OCI-M1 (cell line): ENCODE measurements at regions not wholly inside any gene's neighbourhood (a gene's known extent, or its start where the extent isn't known, plus 50 kb on each side); places are given as distances from the start of the nearest gene placed in this dataset.
A peak's percentile ranks its signal among the peaks of the same experiment; 100 is the strongest.

Experiments
- DNase-seq: peaks from one replicate; lab custom pipeline; 2025; lab: John Stamatoyannopoulos, UW

- DNase-seq, result no peak
Measured at GRCh38 chr5:120738568-120738967, 274.5 kb downstream of the PRR16 start.

GRCh38 chr5:120740989-120741388 lies 276.9 kb downstream of the PRR16 start:
- DNase-seq, result no peak

GRCh38 chr5:120748474-120748873 lies 284.4 kb downstream of the PRR16 start:
- DNase-seq, result no peak

GRCh38 chr5:120749737-120750136 lies 285.6 kb downstream of the PRR16 start:
- DNase-seq, result no peak

- no peak for DNase-seq
Measured at GRCh38 chr5:120759587-120759986, 295.5 kb downstream of the PRR16 start.

- DNase-seq, result no peak
Measured at GRCh38 chr5:120761986-120762385, 297.9 kb downstream of the PRR16 start.

- no peak for DNase-seq
Measured at GRCh38 chr5:120765189-120765588, 301.1 kb downstream of the PRR16 start.

- peak; percentile 12 for DNase-seq
Measured at GRCh38 chr5:120767178-120767820, 303.2 kb downstream of the PRR16 start.

GRCh38 chr5:120769312-120769872 lies 305.3 kb downstream of the PRR16 start:
- no peak for DNase-seq

GRCh38 chr5:120771202-120771601 lies 307.1 kb downstream of the PRR16 start:
- DNase-seq, result no peak

GRCh38 chr5:120778491-120779484 lies 314.7 kb downstream of the PRR16 start:
- no peak for DNase-seq

- no peak for DNase-seq
Measured at GRCh38 chr5:120779674-120780073, 315.6 kb downstream of the PRR16 start.

- DNase-seq, result no peak
Measured at GRCh38 chr5:120788481-120788880, 324.4 kb downstream of the PRR16 start.

- DNase-seq, result no peak
Measured at GRCh38 chr5:120789918-120790317, 325.8 kb downstream of the PRR16 start.

- DNase-seq, result no peak
Measured at GRCh38 chr5:120790339-120790738, 326.2 kb downstream of the PRR16 start.

GRCh38 chr5:120792477-120792876 lies 328.4 kb downstream of the PRR16 start:
- DNase-seq, result no peak

GRCh38 chr5:120794121-120794520 lies 330.0 kb downstream of the PRR16 start:
- no peak for DNase-seq

GRCh38 chr5:120803282-120803681 lies 339.2 kb downstream of the PRR16 start:
- DNase-seq, result peak; percentile 8

GRCh38 chr5:120805131-120805530 lies 341.0 kb downstream of the PRR16 start:
- no peak for DNase-seq

GRCh38 chr5:120806202-120806601 lies 342.1 kb downstream of the PRR16 start:
- DNase-seq, result no peak

GRCh38 chr5:120808135-120808534 lies 344.0 kb downstream of the PRR16 start:
- DNase-seq, result no peak

- DNase-seq, result no peak
Measured at GRCh38 chr5:120808606-120809005, 344.5 kb downstream of the PRR16 start.

GRCh38 chr5:120813551-120813950 lies 349.5 kb downstream of the PRR16 start:
- no peak for DNase-seq
